Thoracic aorta (tissue), 2 donors: ENCODE measurements at regions not wholly inside any gene's neighbourhood (a gene's known extent, or its start where the extent isn't known, plus 50 kb on each side); places are given as distances from the start of the nearest gene placed in this dataset.

Experiments used
- ATAC-seq: fragments of 150-250 bp; one replicate; pipeline ENCODE4 v1.8.0; 2017; ENCODE audit warnings: low read depth; ENCODE audit not compliant: insufficient number of reproducible peaks, low FRiP score
- DNase-seq: peaks from one replicate; pipeline ENCODE4 v3.0.0-alpha.2; 2020; ENCODE audit warnings: low spot score
- H3K27ac ChIP-seq, 2 donors: fragments of 200-600 bp; sonication (generic); 1 replicate in 1 of 2; 2 replicates in 1 of 2; pipeline ENCODE4 v1.5.1; 2016; ENCODE audit warnings: mild to moderate bottlenecking in 2 of 2, moderate library complexity in 2 of 2
- H3K27me3 ChIP-seq: fragments of 200-600 bp; sonication (generic); replicated peaks from 2 replicates; pipeline ENCODE4 v1.6.0; 2016; ENCODE audit warnings: mild to moderate bottlenecking; ENCODE audit not compliant: insufficient read depth
- H3K36me3 ChIP-seq: fragments of 200-600 bp; sonication (generic); one replicate; pipeline ENCODE4 v1.5.1; 2016
- H3K4me1 ChIP-seq, 2 donors: fragments of 200-600 bp; sonication (generic); 1 replicate in 1 of 2; 2 replicates in 1 of 2; pipeline versions ENCODE4 v1.5.1 to v1.6.0; 2016; ENCODE audit warnings: low read depth in 2 of 2, mild to moderate bottlenecking in 1 of 2; ENCODE audit not compliant: control insufficient read depth in 1 of 2
- H3K4me3 ChIP-seq: fragments of 200-600 bp; sonication (generic); 2 replicates; pipeline ENCODE4 v1.5.1; 2016; ENCODE audit warnings: mild to moderate bottlenecking
- H3K9me3 ChIP-seq: fragments of 200-600 bp; sonication (generic); 2 replicates; pipeline ENCODE4 v1.5.1; 2016
- TF ChIP-seq, protein P1 (sequence below): fragments of 200-600 bp; sonication (generic); IDR thresholded peaks from one replicate; pipeline ENCODE4 v1.5.1; 2019; ENCODE audit warnings: antibody characterized with exemption

DNA sequence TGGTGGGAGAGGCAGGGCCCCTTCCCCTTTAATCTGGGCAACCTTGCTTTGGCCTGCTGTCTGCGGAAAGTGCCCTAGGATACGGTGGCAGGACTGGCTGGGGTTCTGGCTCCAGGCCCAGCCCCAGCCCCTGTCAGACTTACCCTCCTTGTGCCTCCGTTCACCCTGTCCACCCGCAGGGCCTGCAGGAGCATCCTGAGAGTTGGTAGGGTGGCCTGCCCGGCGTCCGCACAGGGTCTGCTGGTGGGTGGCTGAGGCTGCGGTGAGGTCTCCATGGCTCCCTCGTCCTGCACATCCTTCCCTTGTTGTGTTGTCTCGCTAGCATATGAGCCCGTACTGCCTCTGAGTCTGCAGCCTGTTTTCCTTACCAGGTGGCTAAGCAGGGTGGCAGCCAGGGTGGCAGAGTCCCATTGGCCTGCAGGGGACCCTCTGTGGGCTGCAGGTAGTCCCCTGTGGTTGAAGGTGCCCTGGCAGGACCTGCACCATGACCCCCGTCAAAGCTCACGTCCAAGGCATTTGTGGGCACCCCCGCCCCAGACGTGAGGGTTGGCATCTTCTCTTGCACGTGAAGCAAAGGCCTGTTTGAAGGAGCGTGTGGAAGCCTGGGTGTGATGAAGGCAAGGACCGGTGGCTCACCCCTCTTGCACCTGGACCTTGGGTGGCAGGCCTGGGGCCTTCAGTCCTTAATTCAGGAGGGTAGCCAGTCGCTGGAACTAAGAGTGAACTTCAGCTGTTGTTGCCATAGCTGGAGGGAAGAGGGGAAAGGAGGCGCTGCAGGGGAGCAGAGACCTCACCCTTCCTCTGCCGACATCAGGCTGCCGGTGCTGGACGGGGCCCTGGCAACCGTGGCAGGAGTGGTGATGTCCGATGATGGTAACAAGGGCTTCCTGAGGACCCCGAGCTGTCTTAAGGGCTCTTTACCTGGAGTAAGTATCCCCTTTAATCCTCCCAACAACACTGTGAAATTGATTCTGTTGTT, 293.7 kb downstream of the SEC14L1 start:
- no peak overlapping the region for H3K27ac ChIP-seq

DNA sequence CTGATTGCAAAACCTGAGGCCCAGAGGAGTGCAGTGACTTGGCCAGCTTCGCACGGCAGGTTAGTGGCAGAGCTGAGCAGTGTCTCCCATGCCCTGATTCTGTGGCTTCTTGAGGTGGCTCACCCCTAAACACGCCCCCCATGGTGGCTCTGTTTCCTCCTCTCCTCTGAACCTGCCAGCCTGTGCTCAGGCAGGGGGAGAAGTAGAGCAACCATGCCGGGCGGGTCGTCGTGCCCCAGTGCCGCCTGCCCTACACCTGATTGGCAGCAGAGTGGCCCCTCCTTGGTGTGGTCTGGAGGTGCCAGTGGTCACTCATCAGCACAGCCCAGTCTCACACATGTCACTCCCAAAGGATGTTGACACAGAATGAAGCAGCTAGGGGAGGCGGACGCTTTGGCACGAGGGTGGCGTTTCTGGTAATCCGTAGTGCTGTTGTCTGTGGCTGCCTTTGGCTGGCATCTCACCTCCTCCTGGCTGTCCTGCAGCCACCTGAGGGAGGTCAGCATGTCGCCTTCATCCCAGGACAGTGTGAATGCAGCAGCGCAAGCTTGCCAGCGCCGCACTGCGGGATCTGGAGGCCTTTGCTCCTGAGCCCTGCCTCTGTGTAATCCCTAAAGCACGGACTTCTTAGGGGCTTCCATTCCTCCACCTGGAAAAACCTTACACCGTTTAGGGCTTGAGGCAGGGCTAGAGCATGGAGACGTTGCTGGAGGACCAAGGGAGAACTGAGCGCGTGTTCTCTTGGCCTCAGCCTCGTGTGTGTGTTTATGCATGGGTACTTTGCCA, 294.7 kb downstream of the SEC14L1 start:
- no peak for ATAC-seq
- DNase-seq: no peak
- H3K4me1 ChIP-seq: peaks cover 63 to 70% of the 10 kb centered on the region in 2 donors
- H3K27me3 ChIP-seq: no peaks in the 10 kb centered on the region
- no peak overlapping the region for H3K4me3 ChIP-seq
- no peak overlapping the region for H3K27ac ChIP-seq
- H3K9me3 ChIP-seq: no peaks in the 10 kb centered on the region
- no peaks in the 10 kb centered on the region for H3K36me3 ChIP-seq
- TF ChIP-seq, protein P1, sequence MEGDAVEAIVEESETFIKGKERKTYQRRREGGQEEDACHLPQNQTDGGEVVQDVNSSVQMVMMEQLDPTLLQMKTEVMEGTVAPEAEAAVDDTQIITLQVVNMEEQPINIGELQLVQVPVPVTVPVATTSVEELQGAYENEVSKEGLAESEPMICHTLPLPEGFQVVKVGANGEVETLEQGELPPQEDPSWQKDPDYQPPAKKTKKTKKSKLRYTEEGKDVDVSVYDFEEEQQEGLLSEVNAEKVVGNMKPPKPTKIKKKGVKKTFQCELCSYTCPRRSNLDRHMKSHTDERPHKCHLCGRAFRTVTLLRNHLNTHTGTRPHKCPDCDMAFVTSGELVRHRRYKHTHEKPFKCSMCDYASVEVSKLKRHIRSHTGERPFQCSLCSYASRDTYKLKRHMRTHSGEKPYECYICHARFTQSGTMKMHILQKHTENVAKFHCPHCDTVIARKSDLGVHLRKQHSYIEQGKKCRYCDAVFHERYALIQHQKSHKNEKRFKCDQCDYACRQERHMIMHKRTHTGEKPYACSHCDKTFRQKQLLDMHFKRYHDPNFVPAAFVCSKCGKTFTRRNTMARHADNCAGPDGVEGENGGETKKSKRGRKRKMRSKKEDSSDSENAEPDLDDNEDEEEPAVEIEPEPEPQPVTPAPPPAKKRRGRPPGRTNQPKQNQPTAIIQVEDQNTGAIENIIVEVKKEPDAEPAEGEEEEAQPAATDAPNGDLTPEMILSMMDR: no peak

More for the DNA sequence above, 293.7 kb downstream of the SEC14L1 start:
- H3K27me3 ChIP-seq: no peaks in the 10 kb centered on the region
- H3K4me1 ChIP-seq: peaks cover 61 to 76% of the 10 kb centered on the region in 2 donors
- ATAC-seq: no peak
- H3K36me3 ChIP-seq: no peaks in the 10 kb centered on the region
- no peak for DNase-seq
- TF ChIP-seq, protein P1: no peak
- no peak overlapping the region for H3K4me3 ChIP-seq
- H3K9me3 ChIP-seq: no peaks in the 10 kb centered on the region

DNA sequence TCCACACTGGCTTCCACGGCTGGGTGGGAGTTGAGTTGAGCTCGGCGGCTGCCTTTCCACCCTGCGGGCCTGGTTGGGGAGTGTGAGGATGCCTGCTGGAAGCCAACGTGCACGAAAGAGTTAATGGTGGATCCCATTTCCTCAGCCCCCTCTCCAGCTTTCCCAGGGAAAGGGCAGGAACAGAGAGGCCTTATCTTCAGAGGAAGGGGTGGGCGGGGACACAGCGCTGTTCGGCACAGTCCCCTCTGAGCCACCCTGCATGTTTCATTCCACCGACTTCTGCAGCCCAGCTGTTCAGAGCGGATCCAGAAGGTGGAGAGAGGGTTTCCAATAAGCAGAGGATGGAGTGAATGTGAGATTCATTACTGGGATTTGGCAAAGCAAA, 295.3 kb downstream of the SEC14L1 start:
- DNase-seq (no peak), ATAC-seq (no peak)
- Histone ChIP-seq H3K36me3 (no peaks in the 10 kb centered on the region), H3K27ac (no peak overlapping the region), H3K4me3 (no peak overlapping the region), H3K9me3 (no peaks in the 10 kb centered on the region), H3K4me1 (peaks cover 60 to 65% of the 10 kb centered on the region in 2 donors), H3K27me3 (no peaks in the 10 kb centered on the region)
- TF ChIP-seq, protein P1: no peak

DNA sequence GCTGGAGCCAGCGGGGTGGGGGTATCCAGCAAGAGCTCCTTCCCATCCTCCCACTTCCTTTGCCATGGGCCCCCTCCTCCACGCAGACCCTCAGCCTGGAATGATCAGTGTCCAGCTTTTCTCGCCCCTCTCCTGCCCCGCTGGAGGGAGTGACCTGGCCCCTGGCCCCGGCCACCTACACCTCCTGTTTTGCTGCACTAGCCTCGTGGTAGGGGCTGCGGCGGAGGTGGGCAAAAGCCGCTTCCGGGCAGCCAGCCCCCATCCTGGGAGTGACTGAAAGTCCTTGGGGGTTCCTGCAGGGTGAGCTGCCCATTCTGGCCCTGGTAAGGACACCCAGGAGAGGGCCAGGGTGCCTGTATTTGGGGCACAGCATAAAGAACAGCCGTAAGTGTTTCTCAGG, 295.7 kb downstream of the SEC14L1 start:
- no peak for DNase-seq
- ATAC-seq: no peak

More for the DNA sequence above, 295.7 kb downstream of the SEC14L1 start:
- no peaks in the 10 kb centered on the region for H3K9me3 ChIP-seq
- TF ChIP-seq, protein P1: no peak
- H3K27ac ChIP-seq: no peak overlapping the region
- H3K4me1 ChIP-seq: peaks cover 59 to 64% of the 10 kb centered on the region in 2 donors
- no peak overlapping the region for H3K4me3 ChIP-seq
- no peaks in the 10 kb centered on the region for H3K36me3 ChIP-seq
- H3K27me3 ChIP-seq: no peaks in the 10 kb centered on the region
